Stomach (tissue), 4 donors: ENCODE measurements at regions not wholly inside any gene's neighbourhood (a gene's known extent, or its start where the extent isn't known, plus 50 kb on each side); places are given as distances from the start of the nearest gene placed in this dataset.

Experiments used
- POLR2A ChIP-seq, 4 donors: fragments of 450-650 bp; IDR thresholded peaks; one replicate each; pipeline ENCODE4 v1.6.1; 2016; ENCODE audit warnings: antibody characterized with exemption in 4 of 4, control low read depth in 2 of 4, mild to moderate bottlenecking in 1 of 4, moderate library complexity in 1 of 4
- POLR2AphosphoS5 ChIP-seq, 3 donors: sonication (generic); formaldehyde crosslinking; IDR thresholded peaks; one replicate each; pipeline ENCODE4 v1.6.1; 2016; ENCODE audit warnings: antibody characterized with exemption in 3 of 3

GRCh38 chr3:75171630-75172230 lies 492.4 kb upstream of the FRG2C start:
- TF ChIP-seq POLR2AphosphoS5 (IDR thresholded peaks at IDR 0.05) (no peak), POLR2A (IDR thresholded peaks at IDR 0.05) (no peak)
